Activated CD4-positive, alpha-beta memory T cell treated with anti-CD3 and anti-CD28 coated beads for 36 hours (primary cell): ENCODE measurements at regions not wholly inside any gene's neighbourhood (a gene's known extent, or its start where the extent isn't known, plus 50 kb on each side); places are given as distances from the start of the nearest gene placed in this dataset.
"Not testable (repeated sequence)": the region's sequence is repeated elsewhere in the genome, so short reads cannot be mapped to it uniquely, and the experiment has no call there.

Experiments
- CTCF ChIA-PET: fragments of 350-600 bp; sonication (Branson Sonifier 250); formaldehyde crosslinking; loops from one replicate; lab custom pipeline; 2021; ENCODE audit warnings: antibody characterized with exemption, inconsistent platforms; lab: Charles Lee
- POLR2A ChIA-PET: fragments of 350-600 bp; sonication (Branson Sonifier 250); formaldehyde crosslinking; loops from one replicate; lab custom pipeline; 2021; ENCODE audit warnings: antibody characterized with exemption; lab: Charles Lee
- DNase-seq: peaks from one replicate; pipeline ENCODE4 v3.0.0-alpha.2; 2020
- H3K27ac Mint-ChIP-seq: one replicate; pipeline ENCODE4 v1.8.0; 2021; ENCODE audit warnings: mixed read lengths
- H3K27me3 Mint-ChIP-seq: one replicate; pipeline ENCODE4 v1.8.0; 2021; ENCODE audit warnings: mixed read lengths
- H3K36me3 Mint-ChIP-seq: one replicate; pipeline ENCODE4 v1.8.0; 2021; ENCODE audit warnings: mixed read lengths
- H3K4me1 Mint-ChIP-seq: one replicate; pipeline ENCODE4 v1.8.0; 2021; ENCODE audit warnings: low read depth, mixed read lengths
- H3K4me3 Mint-ChIP-seq: one replicate; pipeline ENCODE4 v1.8.0; 2021; ENCODE audit warnings: mild to moderate bottlenecking, mixed read lengths
- H3K9me3 Mint-ChIP-seq: one replicate; pipeline ENCODE4 v1.8.0; 2021; ENCODE audit warnings: mixed read lengths
- intact Hi-C: fragments of 100-400 bp; cut with micrococcal nuclease; formaldehyde crosslinking; loops from one replicate; pipeline ENCODE4 v1.15.1; 2023

DNA sequence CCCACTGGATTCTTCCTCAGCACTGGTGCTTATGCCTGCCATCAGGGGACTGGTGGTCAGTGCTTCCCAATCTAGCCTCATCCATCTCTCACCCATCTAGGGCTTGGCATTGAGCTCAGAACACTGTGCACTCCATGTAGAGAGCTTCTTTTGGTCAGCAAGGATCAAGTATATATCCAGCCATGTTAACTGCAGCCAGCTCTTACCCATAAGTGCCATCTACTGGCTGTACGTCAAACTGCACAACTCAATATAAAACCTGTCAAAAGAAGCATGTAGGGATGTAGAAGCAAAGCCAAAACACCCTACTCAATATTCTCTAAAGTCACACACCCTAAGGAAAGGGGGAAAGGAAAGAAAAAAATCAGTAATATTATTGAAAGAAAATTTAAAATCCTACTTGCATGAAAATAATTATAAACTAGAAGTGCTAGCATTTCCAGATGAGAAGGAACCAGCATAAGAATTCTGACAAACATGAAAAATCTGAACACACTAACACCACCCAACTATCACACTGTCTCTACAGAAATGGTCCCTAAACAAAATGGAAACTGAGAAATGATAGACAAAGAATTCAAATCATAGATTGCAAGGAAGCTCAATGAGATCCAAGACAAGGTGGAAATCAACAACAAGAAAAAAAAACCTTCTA lies 531.1 kb upstream of the STEAP1 start:
- Mint-ChIP-seq H3K4me1 (peaks cover 19% of the 10 kb centered on the region), H3K27me3 (no peaks in the 10 kb centered on the region), H3K9me3 (peaks cover 2% of the 10 kb centered on the region), H3K4me3 (no peak overlapping the region), H3K36me3 (no peaks in the 10 kb centered on the region), H3K27ac (no peak overlapping the region)
- POLR2A ChIA-PET: no interaction called here
- DNase-seq: no peak
- CTCF ChIA-PET: interaction anchor here (0.6 to 1.3 kb wide), 7 partner anchors 10 to 1379 kb away, joined by 3 to 4 read pairs (median 3); no protein-coding TSS in a partner anchor
- intact Hi-C loops: loop anchor here (1.0 to 10.0 kb wide), 2 partner anchors 834 to 1378 kb away; no protein-coding TSS in a partner anchor

DNA sequence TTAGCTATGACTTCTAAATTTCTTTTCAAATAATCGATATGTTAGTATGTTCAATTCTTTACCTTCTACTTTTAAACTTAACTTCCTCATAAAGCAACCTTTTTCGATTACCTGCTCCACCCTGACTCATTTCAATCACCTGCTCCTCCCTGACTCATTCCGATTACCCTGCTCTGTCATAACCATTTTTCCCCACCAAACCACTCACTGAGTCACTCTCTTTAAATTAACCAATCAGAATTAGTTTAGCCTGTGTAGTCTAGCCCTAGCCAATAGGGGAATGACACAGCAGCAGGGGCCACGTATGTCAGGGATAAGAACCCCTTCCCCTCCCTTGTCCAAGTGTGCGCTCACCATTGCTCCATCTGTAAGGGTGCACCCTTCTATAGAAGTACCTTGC lies 530.1 kb upstream of the STEAP1 start:
- H3K4me1 Mint-ChIP-seq: peaks cover 19% of the 10 kb centered on the region
- H3K9me3 Mint-ChIP-seq, H3K4me3 Mint-ChIP-seq, H3K27ac Mint-ChIP-seq, CTCF ChIA-PET, H3K36me3 Mint-ChIP-seq, POLR2A ChIA-PET, H3K27me3 Mint-ChIP-seq: not testable (repeated sequence)
- intact Hi-C loops: loop anchor here (10.0 kb wide), 1 partner anchor 1379 kb away; no protein-coding TSS in a partner anchor
- DNase-seq: peak; percentile 17

DNA sequence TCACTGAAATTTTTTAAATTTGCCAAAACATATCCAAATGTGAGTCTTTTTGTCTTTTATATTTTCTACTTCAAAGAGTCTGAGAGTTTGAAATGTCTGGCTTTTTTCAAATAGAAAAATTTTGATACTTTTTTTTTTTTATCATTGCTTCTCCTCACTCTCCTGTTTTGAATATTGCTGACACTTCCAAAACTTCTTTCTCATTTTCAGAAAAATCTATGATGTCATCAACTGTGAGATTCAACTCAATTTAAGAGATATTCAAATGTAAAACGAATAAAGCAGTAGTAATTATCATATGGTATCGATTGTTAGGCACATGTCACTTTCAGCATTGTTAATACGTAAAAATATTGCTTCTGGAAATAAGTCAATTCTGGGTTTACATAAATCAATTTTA lies 505.8 kb upstream of the STEAP1 start:
- ChIA-PET POLR2A (no interaction called here), CTCF (no interaction called here)
- H3K9me3 Mint-ChIP-seq: no peaks in the 10 kb centered on the region
- no peaks in the 10 kb centered on the region for H3K27me3 Mint-ChIP-seq
- H3K4me3 Mint-ChIP-seq: no peak overlapping the region
- H3K27ac Mint-ChIP-seq: no peak overlapping the region
- DNase-seq: no peak
- no peaks in the 10 kb centered on the region for H3K4me1 Mint-ChIP-seq
- intact Hi-C loops: no loop called here
- H3K36me3 Mint-ChIP-seq: no peaks in the 10 kb centered on the region

DNA sequence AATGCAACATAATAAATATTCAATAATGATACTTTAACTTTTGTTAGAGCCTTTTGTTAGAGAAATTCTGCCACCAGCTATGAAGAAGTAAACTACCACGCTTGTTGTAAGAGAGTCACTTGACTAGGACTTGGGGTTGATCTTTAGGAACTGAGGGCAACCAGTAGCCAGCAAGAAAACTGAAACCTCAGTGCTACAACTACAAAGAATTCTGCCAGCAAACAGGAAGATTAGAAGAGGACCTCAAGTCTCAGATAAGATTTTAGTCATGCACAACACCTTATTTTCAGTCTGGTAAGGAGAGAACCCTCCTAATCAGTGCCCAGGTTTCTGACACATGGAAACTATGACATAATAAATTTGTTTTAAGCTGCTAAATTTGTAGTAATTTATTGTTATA lies 498.3 kb upstream of the STEAP1 start:
- CTCF ChIA-PET: no interaction called here
- H3K36me3 Mint-ChIP-seq: no peaks in the 10 kb centered on the region
- no peak overlapping the region for H3K27ac Mint-ChIP-seq
- intact Hi-C loops: no loop called here
- no peaks in the 10 kb centered on the region for H3K9me3 Mint-ChIP-seq
- POLR2A ChIA-PET: no interaction called here
- no peaks in the 10 kb centered on the region for H3K4me1 Mint-ChIP-seq
- no peak for DNase-seq
- H3K27me3 Mint-ChIP-seq: peaks cover 2% of the 10 kb centered on the region
- H3K4me3 Mint-ChIP-seq: no peak overlapping the region

DNA sequence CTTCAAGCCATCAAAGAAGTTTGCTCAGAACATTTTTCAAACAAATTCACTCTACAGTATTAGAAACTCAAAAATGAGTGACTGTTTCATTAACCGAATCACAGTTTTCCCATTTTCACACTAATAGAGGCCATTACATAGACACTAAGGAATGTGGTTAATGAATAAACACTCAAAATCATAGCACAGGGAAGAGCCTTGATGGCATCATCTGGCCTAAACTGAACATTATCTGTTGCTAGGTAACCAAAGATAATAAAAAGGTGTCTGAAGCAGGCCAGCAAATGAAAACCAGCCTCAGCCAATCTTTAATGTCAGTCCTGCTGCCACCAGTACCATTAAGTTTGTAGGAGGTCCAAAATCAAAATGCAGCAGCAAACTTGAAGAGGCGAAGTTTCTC lies 492.4 kb upstream of the STEAP1 start:
- intact Hi-C loops: no loop called here
- H3K4me3 Mint-ChIP-seq: no peak overlapping the region
- no peak overlapping the region for H3K27ac Mint-ChIP-seq
- no peaks in the 10 kb centered on the region for H3K36me3 Mint-ChIP-seq
- DNase-seq: no peak
- peaks cover 4% of the 10 kb centered on the region for H3K27me3 Mint-ChIP-seq
- CTCF ChIA-PET: no interaction called here
- no peaks in the 10 kb centered on the region for H3K9me3 Mint-ChIP-seq
- POLR2A ChIA-PET: no interaction called here
- H3K4me1 Mint-ChIP-seq: no peaks in the 10 kb centered on the region

DNA sequence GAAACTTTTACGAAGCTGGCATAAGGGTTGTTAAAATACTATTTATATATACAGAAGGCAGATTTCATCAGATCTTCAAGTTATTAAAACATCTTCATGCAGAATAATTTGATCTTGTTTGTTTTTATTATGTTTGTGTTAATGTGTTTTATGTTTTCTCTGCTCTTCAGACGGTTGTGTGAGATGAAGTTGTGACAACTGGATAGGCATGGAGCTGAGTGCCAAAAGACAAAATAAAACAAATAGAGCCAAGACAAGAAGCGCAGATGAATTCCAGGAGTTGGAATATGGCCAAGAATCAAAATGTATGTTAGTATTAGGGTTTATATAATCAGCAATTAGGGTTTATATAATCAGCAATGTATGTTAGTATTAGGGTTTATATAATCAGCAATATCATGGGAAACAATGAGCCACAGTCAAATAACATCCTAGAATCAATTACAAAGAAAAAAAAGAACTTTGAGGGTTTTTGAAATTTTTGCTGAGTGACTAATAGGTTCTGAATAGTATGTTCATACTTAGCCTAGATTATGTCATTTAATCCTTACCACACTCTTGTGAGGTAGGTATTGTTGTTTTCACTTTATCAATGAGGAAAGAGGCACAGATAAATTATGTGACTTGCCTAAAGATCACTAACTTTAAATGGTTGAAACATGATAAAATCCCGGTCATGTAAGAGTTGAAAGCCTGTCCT lies 488.0 kb upstream of the STEAP1 start:
- Mint-ChIP-seq H3K27ac (no peak overlapping the region), H3K9me3 (peaks cover 4% of the 10 kb centered on the region), H3K27me3 (peaks cover 2% of the 10 kb centered on the region), H3K4me1 (no peaks in the 10 kb centered on the region), H3K4me3 (no peak overlapping the region), H3K36me3 (no peaks in the 10 kb centered on the region)
- intact Hi-C loops: no loop called here
- no peak for DNase-seq
- CTCF ChIA-PET: no interaction called here
- POLR2A ChIA-PET: no interaction called here

DNA sequence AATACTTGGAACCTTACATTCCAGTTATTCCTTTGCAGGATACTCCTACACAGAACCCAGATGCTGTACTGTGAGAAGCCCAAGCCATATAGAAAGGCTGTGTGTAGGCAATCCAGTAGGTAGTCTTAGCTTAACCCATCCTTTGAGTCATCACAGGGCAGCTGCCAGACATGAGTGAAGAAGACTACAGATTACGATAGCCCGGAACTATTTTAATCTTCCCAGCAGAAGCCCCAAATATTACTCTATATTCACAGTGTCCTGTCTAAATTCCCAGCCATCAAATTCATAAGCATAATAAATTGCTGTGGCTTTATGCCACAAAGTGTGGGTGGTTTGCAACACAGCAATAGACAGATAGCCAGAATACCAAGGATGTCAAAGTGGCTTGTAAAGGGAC lies 474.1 kb upstream of the STEAP1 start:
- H3K4me3 Mint-ChIP-seq: no peak overlapping the region
- H3K9me3 Mint-ChIP-seq: no peaks in the 10 kb centered on the region
- CTCF ChIA-PET: no interaction called here

DNA sequence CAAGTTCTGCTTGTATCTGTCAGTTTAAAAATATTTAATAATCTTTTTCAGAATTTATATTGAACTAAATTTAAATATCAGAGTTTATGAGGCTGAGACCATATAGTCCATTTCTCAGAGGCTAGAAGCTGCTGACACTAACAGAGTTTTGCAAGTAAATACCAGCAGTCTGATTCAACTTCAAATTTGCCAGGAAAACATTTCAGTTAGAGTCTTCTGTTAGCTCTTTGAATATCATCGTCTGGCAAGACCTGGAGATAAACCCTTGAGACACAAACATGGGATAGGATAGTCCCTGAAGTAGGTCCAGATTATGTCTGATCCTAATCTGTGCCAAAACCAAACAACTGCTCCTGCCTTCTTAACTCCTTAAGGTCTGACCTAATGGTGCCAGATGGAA lies 472.8 kb upstream of the STEAP1 start:
- Mint-ChIP-seq H3K4me3 (no peak overlapping the region), H3K27me3 (no peaks in the 10 kb centered on the region), H3K36me3 (no peaks in the 10 kb centered on the region), H3K27ac (no peak overlapping the region), H3K4me1 (no peaks in the 10 kb centered on the region), H3K9me3 (no peaks in the 10 kb centered on the region)
- POLR2A ChIA-PET: no interaction called here
- intact Hi-C loops: no loop called here
- CTCF ChIA-PET: interaction anchor here (0.6 kb wide), 1 partner anchor 59 kb away, joined by 3 read pairs; no protein-coding TSS in a partner anchor
- DNase-seq: no peak

More for the DNA sequence above, 474.1 kb upstream of the STEAP1 start:
- DNase-seq: no peak
- Mint-ChIP-seq H3K27ac (no peak overlapping the region), H3K27me3 (no peaks in the 10 kb centered on the region), H3K4me1 (no peaks in the 10 kb centered on the region), H3K36me3 (no peaks in the 10 kb centered on the region)
- POLR2A ChIA-PET: no interaction called here
- intact Hi-C loops: no loop called here

DNA sequence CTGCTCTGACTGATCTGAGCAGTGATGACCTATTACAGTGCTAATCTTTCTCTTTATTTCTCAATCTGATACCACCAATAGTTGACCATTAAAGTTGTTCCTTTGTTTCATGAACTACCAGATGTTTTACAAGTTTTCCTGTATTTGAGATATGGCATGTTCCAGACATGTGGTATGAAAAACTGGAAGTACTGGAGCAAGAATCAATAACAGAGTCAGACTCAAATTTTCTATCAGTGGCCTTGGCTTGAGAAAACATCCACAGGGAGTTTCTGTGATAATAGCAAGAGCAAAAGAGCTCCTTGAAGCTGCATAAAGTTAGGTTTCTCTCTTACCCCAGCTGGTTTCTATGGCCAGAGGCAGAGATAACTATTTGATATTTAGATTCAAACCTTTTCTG lies 469.0 kb upstream of the STEAP1 start:
- POLR2A ChIA-PET: no interaction called here
- CTCF ChIA-PET: no interaction called here
- intact Hi-C loops: no loop called here

DNA sequence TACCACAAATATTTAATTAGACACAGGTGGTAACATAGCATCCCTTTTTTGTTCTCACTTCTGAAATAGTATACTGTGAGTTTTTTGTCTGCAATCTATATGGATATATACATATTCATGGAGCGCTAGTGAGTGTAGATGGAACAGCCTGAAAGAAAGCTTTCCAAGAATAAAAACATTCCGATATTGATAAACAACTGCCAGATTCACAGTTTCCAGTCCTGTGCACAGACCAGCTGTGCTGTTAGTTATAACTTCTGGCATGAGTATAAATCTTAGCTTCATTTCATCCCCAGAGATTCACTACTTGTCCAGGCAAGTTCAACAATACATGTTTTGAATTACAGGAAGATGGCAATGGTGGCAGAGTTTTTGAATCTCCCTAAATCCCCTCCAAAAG lies 467.1 kb upstream of the STEAP1 start:
- no peaks in the 10 kb centered on the region for H3K36me3 Mint-ChIP-seq
- no peaks in the 10 kb centered on the region for H3K9me3 Mint-ChIP-seq

More for the DNA sequence above, 469.0 kb upstream of the STEAP1 start:
- Mint-ChIP-seq H3K9me3 (no peaks in the 10 kb centered on the region), H3K27ac (no peak overlapping the region), H3K4me1 (no peaks in the 10 kb centered on the region), H3K27me3 (no peaks in the 10 kb centered on the region), H3K36me3 (no peaks in the 10 kb centered on the region), H3K4me3 (no peak overlapping the region)
- DNase-seq: no peak

DNA sequence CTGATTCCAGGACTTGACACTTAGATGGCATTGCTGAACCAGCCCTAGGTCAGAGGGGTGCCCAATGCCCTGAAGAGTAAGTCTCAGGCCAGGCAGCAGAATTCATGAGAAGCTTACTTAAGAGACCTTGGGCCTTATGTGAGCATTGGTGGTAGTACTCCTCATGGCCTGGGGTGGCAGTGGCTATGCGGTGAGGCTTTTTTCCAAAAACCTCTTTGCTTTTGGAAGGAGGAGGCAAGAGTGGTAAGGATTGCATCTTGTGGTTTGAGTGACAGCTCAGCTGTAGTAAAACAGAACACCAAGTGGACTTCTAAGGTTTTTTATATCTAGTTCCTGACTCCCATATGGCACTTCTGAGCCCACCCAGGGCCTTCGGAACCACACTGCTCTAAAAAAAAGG lies 459.0 kb upstream of the STEAP1 start:
- Mint-ChIP-seq H3K9me3 (peaks cover 16% of the 10 kb centered on the region), H3K4me1 (no peaks in the 10 kb centered on the region), H3K4me3 (no peak overlapping the region), H3K27me3 (no peaks in the 10 kb centered on the region), H3K36me3 (no peaks in the 10 kb centered on the region), H3K27ac (no peak overlapping the region)
- CTCF ChIA-PET: no interaction called here
- no peak for DNase-seq
- intact Hi-C loops: no loop called here
- POLR2A ChIA-PET: no interaction called here

More for the DNA sequence above, 467.1 kb upstream of the STEAP1 start:
- Mint-ChIP-seq H3K4me1 (no peaks in the 10 kb centered on the region), H3K27ac (no peak overlapping the region), H3K27me3 (no peaks in the 10 kb centered on the region), H3K4me3 (no peak overlapping the region)
- intact Hi-C loops: no loop called here
- POLR2A ChIA-PET: no interaction called here
- CTCF ChIA-PET: no interaction called here
- no peak for DNase-seq

DNA sequence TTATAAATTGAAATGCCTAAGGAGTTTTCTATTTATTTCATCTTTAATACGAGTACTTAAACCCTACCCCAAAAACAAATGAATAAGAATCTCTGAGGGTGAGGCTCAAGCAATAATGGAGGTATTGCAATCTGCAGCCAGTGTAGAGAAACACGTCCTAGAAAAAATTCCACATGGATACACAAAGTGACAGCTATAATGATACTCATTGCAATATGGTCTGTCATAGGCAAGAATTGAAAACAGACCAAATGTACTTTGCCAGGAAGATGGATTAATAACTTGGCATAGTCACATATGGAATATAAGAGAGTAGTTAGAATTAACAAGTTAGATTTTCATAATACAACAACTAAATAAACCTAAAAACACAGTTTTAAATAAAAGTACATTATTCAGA lies 440.1 kb upstream of the STEAP1 start:
- no peaks in the 10 kb centered on the region for H3K27me3 Mint-ChIP-seq
- intact Hi-C loops: no loop called here
- H3K4me3 Mint-ChIP-seq: no peak overlapping the region
- DNase-seq: no peak
- no peaks in the 10 kb centered on the region for H3K9me3 Mint-ChIP-seq
- H3K36me3 Mint-ChIP-seq: no peaks in the 10 kb centered on the region
- ChIA-PET POLR2A (no interaction called here), CTCF (no interaction called here)
- no peaks in the 10 kb centered on the region for H3K4me1 Mint-ChIP-seq
- H3K27ac Mint-ChIP-seq: no peak overlapping the region

DNA sequence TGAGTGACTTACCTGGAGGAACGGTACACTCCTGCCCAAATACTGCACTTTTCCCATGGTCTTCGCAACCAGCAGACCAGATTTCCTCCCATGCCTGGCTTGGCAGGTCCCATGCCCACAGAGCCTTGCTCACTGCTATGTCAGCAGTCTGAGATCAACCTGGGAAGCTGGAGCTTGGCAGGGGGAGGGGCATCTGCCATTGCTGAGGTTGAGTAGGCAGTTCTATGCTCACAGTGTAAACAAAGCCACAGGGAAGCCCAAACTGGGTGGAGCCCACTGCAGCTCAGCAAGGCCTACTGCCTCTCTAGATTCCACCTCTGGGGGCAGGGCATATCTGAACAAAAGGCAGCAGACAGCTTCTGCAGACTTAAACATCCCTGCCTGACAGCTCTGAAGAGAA lies 435.3 kb upstream of the STEAP1 start:
- intact Hi-C loops, H3K27ac Mint-ChIP-seq: not testable (repeated sequence)

More for the DNA sequence above, 435.3 kb upstream of the STEAP1 start:
- H3K36me3 Mint-ChIP-seq, H3K9me3 Mint-ChIP-seq, H3K4me1 Mint-ChIP-seq, POLR2A ChIA-PET, CTCF ChIA-PET, DNase-seq, H3K27me3 Mint-ChIP-seq, H3K4me3 Mint-ChIP-seq: not testable (repeated sequence)
